Mucosa of gallbladder (tissue), 1 donor: ENCODE measurements at regions not wholly inside any gene's neighbourhood (a gene's known extent, or its start where the extent isn't known, plus 50 kb on each side); places are given as distances from the start of the nearest gene placed in this dataset.
"Not testable (repeated sequence)": the region's sequence is repeated elsewhere in the genome, so short reads cannot be mapped to it uniquely, and the experiment has no call there.

Experiments
- DNase-seq: peaks from one replicate; pipeline ENCODE4 v3.0.0-alpha.2; 2020; ENCODE audit warnings: low spot score
- donor health status: DM: no; HTN: no; CAD: no.

GRCh38 chr9:100714372-100715099, 136.7 kb downstream of the CAVIN4 start:
- DNase-seq, result peak; percentile 66

- DNase-seq, result no peak
These were observed 137.2 kb downstream of the CAVIN4 start for GRCh38 chr9:100715100-100715380.

GRCh38 chr9:100718717-100719116, 140.8 kb downstream of the CAVIN4 start:
- no peak for DNase-seq

- no peak for DNase-seq
These were observed 143.0 kb downstream of the CAVIN4 start for GRCh38 chr9:100720922-100721321.

GRCh38 chr9:100724886-100725285, 147.0 kb downstream of the CAVIN4 start:
- DNase-seq, result no peak

- DNase-seq, result no peak
These were observed 147.5 kb downstream of the CAVIN4 start for GRCh38 chr9:100725371-100725770.

- no peak for DNase-seq
These were observed 151.5 kb downstream of the CAVIN4 start for GRCh38 chr9:100729336-100729895.

GRCh38 chr9:100730086-100730485, 152.2 kb downstream of the CAVIN4 start:
- no peak for DNase-seq

GRCh38 chr9:100731038-100731556, 153.2 kb downstream of the CAVIN4 start:
- DNase-seq, result no peak

- DNase-seq, result no peak
These were observed 153.7 kb downstream of the CAVIN4 start for GRCh38 chr9:100731557-100731956.

- no peak for DNase-seq
These were observed 161.3 kb downstream of the CAVIN4 start for GRCh38 chr9:100739208-100739607.

GRCh38 chr9:100739666-100740065, 161.8 kb downstream of the CAVIN4 start:
- DNase-seq, result no peak

- DNase-seq, result not testable (repeated sequence)
These were observed 171.1 kb downstream of the CAVIN4 start for GRCh38 chr9:100748930-100749329.

GRCh38 chr9:100756217-100756616, 178.3 kb downstream of the CAVIN4 start:
- no peak for DNase-seq

- DNase-seq, result no peak
These were observed 181.3 kb downstream of the CAVIN4 start for GRCh38 chr9:100759215-100759614.

- no peak for DNase-seq
These were observed 183.5 kb downstream of the CAVIN4 start for GRCh38 chr9:100761276-100761802.

GRCh38 chr9:100774326-100774725, 196.4 kb downstream of the CAVIN4 start:
- no peak for DNase-seq

- no peak for DNase-seq
These were observed 197.1 kb downstream of the CAVIN4 start for GRCh38 chr9:100774962-100775361.

GRCh38 chr9:100775912-100776311, 198.0 kb downstream of the CAVIN4 start:
- no peak for DNase-seq

GRCh38 chr9:100784755-100785154, 206.9 kb downstream of the CAVIN4 start:
- no peak for DNase-seq

GRCh38 chr9:100785946-100786345, 208.1 kb downstream of the CAVIN4 start:
- DNase-seq, result no peak

GRCh38 chr9:100794738-100795269, 216.9 kb downstream of the CAVIN4 start:
- DNase-seq, result no peak

GRCh38 chr9:100803956-100804355, 224.6 kb upstream of the PLPPR1 start:
- DNase-seq, result no peak
